HG02852 (cell line): ENCODE measurements at regions not wholly inside any gene's neighbourhood (a gene's known extent, or its start where the extent isn't known, plus 50 kb on each side); places are given as distances from the start of the nearest gene placed in this dataset.
A peak's percentile ranks its signal among the peaks of the same experiment; 100 is the strongest.

Experiments
- ATAC-seq: cut with Tn5 transposase; IDR thresholded peaks from one replicate; pipeline ENCODE4 v1.9.1; 2021; ENCODE audit warnings: mild to moderate bottlenecking, moderate library complexity; ENCODE audit not compliant: unreplicated experiment

GRCh38 chr9:90249094-90249493 lies 393.5 kb downstream of the DIRAS2 start:
- ATAC-seq = no peak

GRCh38 chr9:90251316-90251715 lies 391.3 kb downstream of the DIRAS2 start:
- no peak for ATAC-seq

GRCh38 chr9:90256345-90256744 lies 386.3 kb downstream of the DIRAS2 start:
- ATAC-seq = no peak

GRCh38 chr9:90259311-90260246 lies 383.0 kb downstream of the DIRAS2 start:
- ATAC-seq = peak; percentile 87

GRCh38 chr9:90261698-90262097 lies 380.9 kb downstream of the DIRAS2 start:
- no peak for ATAC-seq

- no peak for ATAC-seq
These were observed 374.0 kb downstream of the DIRAS2 start for GRCh38 chr9:90268613-90269012.

- no peak for ATAC-seq
These were observed 370.9 kb downstream of the DIRAS2 start for GRCh38 chr9:90271707-90272106.

GRCh38 chr9:90274725-90275124 lies 367.9 kb downstream of the DIRAS2 start:
- ATAC-seq = no peak

- no peak for ATAC-seq
These were observed 356.7 kb downstream of the DIRAS2 start for GRCh38 chr9:90285946-90286345.

GRCh38 chr9:90287567-90288274 lies 354.9 kb downstream of the DIRAS2 start:
- peak; percentile 99 for ATAC-seq

- no peak for ATAC-seq
These were observed 354.4 kb downstream of the DIRAS2 start for GRCh38 chr9:90288275-90288639.

GRCh38 chr9:90290716-90291485 lies 351.7 kb downstream of the DIRAS2 start:
- no peak for ATAC-seq

GRCh38 chr9:90296539-90296938 lies 346.1 kb downstream of the DIRAS2 start:
- ATAC-seq = no peak

GRCh38 chr9:90299968-90300367 lies 342.7 kb downstream of the DIRAS2 start:
- no peak for ATAC-seq

- ATAC-seq = no peak
These were observed 341.9 kb downstream of the DIRAS2 start for GRCh38 chr9:90300611-90301276.

- ATAC-seq = no peak
These were observed 341.4 kb downstream of the DIRAS2 start for GRCh38 chr9:90301277-90301653.

- no peak for ATAC-seq
These were observed 339.0 kb downstream of the DIRAS2 start for GRCh38 chr9:90303655-90304054.

GRCh38 chr9:90306158-90306557 lies 336.5 kb downstream of the DIRAS2 start:
- no peak for ATAC-seq

- no peak for ATAC-seq
These were observed 335.3 kb downstream of the DIRAS2 start for GRCh38 chr9:90307167-90307833.

GRCh38 chr9:90307891-90308290 lies 334.7 kb downstream of the DIRAS2 start:
- no peak for ATAC-seq
